GM21576 (cell line): ENCODE measurements at regions not wholly inside any gene's neighbourhood (a gene's known extent, or its start where the extent isn't known, plus 50 kb on each side); places are given as distances from the start of the nearest gene placed in this dataset.

ENCODE experiments used
- ATAC-seq: cut with Tn5 transposase; IDR thresholded peaks from one replicate; pipeline ENCODE4 v1.9.1; 2021; ENCODE audit warnings: mild to moderate bottlenecking, moderate library complexity; ENCODE audit not compliant: unreplicated experiment

DNA sequence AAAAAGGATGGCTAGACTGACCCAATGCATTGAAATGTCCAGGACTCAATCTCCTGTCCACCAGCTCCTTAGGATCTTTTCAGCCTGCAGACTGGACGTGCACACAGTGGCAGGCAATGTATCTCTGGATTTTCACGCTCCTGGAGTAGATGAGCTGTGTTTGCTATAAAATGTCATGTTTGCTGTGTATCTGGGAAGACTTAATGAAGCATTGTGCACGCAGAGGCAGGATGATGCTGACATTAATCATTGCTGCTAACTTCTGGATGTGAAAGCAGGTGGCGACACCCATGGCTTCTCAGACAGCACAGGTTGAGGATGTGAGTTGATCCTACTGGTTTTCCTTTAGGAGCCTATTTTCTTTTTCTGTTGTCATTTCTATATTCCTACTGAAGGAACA lies 133.1 kb upstream of the PCSK2 start:
- ATAC-seq, result no peak

DNA sequence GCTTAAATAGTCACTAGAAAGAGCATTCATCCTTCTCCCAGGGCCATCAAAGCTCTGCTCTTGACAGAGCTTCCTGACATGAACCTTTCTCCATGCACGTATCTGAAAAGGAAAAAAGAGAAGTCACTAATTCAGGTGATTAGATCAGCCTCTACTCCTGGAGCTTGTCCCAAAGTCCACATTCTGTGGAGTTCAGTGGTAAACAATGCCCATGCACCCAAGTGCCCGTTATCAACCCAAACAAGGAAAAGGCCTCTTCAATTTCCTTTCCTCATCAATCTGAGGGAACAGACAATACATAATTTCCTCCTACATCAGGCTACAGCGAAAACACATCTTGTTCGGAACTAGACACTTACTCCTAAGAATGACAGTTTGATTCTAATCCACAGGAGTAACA lies 129.2 kb upstream of the PCSK2 start:
- ATAC-seq, result no peak

- no peak for ATAC-seq
Measured at GRCh38 chr20:17100506-17100905, 126.3 kb upstream of the PCSK2 start.

- ATAC-seq, result no peak
Measured at GRCh38 chr20:17107127-17107526, 119.7 kb upstream of the PCSK2 start.

DNA sequence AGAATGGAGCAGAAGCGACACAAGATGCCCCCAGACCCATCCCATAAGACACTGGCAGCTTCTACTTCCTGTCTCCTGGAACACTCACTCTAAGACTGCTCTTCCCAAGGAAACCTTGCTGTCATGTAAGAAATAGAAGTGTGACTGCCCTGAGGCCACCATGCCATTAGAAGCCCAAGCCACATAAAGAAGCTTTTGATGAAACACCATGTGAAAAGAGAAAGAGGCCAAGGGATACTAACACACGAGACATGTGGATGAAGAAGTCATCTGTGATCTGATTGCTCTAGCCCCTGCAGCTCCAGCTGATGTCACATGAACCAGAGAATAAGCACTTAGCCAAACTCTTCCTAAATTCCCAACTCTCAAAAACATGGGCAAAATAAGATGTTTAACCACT lies 117.9 kb upstream of the PCSK2 start:
- no peak for ATAC-seq

DNA sequence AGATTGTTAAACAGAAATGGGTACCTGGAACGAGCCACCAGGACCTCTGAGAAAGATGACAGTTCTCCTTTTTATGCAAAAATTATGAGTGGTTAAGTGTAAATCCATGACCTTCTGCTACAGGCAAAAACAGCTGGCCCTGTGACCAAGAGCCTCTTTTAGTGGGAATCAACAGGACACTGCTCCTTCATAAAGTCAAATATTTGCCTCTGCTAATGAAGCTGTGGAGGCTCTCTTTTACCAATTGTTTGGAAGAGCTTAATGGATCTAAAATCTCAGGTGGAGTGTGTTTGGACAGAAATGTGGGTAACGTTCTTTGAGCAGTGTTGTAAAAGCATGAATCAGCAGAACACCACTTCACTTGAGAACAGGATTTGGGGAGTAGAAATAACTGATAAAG lies 117.5 kb upstream of the PCSK2 start:
- ATAC-seq, result no peak

GRCh38 chr20:17128206-17128605 lies 98.6 kb upstream of the PCSK2 start:
- no peak for ATAC-seq

DNA sequence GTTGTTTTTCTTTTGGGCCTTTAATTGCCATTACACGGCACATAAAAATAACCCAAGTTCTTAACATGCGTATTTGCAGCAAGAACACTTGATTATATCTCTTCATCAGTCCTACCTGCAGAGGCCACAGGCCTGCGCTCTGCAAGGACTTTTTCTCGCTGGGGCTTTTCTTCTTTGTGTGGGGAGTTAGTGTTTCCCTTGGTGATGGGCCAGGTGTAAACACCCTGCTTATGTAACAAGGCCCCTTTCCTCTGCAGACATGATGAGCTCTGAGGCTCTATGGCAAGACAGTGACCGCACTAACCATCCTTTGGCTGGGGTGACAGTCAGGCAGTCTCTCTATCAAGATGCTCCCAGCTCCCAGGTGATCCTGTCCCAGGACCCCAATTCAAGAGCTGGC lies 97.8 kb upstream of the PCSK2 start:
- no peak for ATAC-seq

DNA sequence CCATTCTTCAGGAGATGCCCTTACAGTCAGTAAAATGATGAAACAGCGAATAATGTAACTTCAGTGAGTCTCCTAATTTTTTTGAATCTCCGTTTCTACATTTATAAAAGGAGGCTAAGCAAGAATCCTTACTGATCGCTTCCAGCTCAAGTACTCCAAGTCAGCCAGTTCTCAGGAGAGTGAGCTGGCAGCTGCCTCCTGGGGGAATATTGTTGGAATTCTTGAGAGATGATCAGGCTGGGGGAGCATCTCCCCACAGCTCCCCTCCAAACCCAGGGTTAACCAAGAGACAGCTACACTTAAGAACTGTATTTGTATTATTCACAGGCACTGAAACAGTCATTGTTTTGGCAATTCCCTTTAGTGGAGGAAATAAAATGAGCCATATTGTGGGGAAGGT lies 89.1 kb upstream of the PCSK2 start:
- ATAC-seq, result no peak

DNA sequence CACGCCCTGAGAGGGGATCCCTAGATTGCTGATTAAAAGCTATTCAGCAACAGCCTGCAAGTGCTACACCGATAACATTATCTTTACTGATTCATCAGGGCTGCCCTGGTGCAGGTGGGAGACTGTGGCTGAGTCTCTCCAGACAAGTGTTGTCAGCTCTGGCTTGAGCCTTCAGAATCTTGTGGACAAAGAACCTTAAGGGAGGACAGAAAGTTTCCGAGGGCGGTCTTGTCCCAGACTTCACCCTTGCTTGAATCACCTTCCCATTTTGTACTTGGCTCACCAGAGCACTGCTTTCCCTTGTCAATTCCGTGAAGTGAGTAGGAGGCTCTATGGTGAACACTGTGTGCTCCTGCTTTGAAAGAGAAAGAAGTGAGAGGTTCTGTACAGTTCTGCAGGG lies 88.6 kb upstream of the PCSK2 start:
- ATAC-seq, result no peak

- ATAC-seq, result no peak
Measured at GRCh38 chr20:17140894-17141293, 85.9 kb upstream of the PCSK2 start.

DNA sequence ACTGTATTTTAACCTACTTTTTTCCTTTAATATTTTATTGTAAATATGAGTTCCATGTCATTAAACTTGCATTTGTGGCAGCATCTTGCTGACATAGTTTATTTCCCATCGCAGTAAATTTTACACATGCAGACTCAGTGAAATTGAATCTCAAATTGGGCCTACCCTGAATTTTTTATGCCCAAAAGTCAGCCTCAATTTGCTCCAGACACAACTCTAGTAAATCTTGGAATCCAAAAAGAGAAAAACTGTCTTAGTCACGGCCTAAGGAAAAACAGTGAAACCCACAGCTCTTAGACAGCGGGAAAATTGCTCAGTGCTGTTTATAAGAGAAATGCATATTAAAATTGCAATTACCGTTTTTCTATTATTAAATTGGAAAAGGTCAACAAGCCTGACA lies 85.3 kb upstream of the PCSK2 start:
- no peak for ATAC-seq

GRCh38 chr20:17142666-17143065 lies 84.2 kb upstream of the PCSK2 start:
- no peak for ATAC-seq

DNA sequence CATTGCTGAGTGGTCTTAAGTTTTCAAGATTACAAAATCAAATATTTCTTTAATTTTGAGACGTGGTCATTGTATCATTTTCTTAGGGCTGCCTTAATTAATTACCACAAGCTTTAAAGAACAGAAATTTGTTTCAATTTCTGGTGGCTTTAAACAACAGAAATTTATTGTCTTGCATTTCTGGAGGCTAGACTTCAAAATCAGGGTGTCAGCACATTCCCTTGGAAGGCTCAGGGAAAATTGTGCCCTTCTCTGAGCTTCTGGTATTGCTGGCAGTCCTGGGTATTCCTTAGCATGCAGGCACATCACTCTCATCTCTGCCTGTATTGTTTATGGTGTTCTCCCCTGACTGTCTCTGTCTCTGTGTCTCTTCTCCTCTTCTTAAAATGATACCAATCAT lies 76.0 kb upstream of the PCSK2 start:
- no peak for ATAC-seq

GRCh38 chr20:17155401-17155800 lies 71.4 kb upstream of the PCSK2 start:
- no peak for ATAC-seq

- no peak for ATAC-seq
Measured at GRCh38 chr20:17158701-17159100, 68.1 kb upstream of the PCSK2 start.

DNA sequence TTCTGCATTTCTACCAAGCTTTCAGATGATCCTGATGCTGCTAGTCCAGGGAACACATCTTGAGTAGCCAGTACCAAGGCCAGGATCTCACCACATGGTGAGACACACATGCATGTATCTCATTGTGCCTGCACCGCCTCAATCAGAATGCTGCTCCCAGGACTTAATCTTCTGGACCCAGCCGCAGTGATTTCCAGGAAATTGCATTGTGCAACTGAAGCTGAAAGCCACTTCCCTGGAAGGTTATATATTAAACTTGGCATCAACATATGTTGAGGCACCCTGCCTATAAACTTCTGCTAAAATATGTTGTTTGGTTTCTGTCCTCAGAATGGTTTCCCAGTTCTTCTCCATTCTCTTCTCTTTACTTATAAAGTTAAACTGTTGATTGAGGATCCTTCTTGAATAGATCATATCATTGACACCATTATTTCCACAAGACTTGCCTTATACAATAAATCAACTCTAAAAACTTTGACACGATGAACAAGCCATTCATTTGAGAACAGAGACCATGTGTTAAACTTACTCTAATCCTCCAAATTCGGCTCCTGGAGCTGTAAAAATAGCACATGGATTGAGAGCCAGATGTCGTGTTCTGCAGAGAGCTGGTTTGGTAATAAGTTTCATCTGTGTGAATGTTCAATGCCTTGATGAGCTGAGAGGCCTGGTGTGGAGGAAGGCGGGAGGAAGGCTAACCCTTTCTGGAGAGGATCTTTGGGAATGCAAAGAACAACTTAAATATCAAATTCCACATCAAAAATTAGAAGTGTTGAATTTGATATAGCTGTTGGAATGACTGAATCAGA lies 65.0 kb upstream of the PCSK2 start:
- no peak for ATAC-seq

GRCh38 chr20:17168026-17168612 lies 58.7 kb upstream of the PCSK2 start:
- no peak for ATAC-seq

DNA sequence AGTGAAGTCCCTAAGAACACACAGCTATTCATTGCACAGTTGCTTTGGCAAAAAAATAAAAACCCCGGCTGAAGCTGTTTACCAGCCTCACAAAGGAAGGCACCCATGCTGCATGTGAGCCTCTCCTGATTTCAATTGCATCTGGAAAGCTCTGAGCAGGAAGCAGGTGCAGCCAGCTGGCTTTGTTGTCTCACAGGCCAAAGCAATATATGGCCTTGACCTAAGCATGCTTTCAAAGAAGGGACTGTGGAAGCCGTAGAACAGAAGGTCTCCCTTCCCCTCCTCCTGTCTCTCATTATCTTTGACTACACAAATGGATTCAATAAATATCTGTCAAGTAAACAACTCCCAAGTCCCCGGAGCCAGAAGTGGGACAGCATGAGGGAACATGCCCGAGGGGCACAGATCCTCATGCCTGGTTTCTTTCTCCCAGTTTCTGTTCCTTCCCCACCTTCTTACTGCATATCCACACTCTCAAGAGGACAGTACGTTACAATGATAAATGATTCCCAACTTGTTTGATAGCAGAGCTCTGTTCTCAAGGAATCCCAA lies 57.2 kb upstream of the PCSK2 start:
- no peak for ATAC-seq

GRCh38 chr20:17171746-17172280 lies 55.0 kb upstream of the PCSK2 start:
- ATAC-seq, result no peak

- ATAC-seq, result no peak
Measured at GRCh38 chr20:17172836-17173516, 53.9 kb upstream of the PCSK2 start.
